Panc1 (cell line): ENCODE measurements at regions not wholly inside any gene's neighbourhood (a gene's known extent, or its start where the extent isn't known, plus 50 kb on each side); places are given as distances from the start of the nearest gene placed in this dataset.

ENCODE experiments used
- SIN3A ChIP-seq: IDR thresholded peaks from 2 replicates; pipeline ENCODE4 v1.6.1; 2012; ENCODE audit warnings: low read depth, mild to moderate bottlenecking, low read length, moderate library complexity, borderline replicate concordance; ENCODE audit not compliant: insufficient read depth
- TCF7L2 ChIP-seq: IDR thresholded peaks from 2 replicates; pipeline ENCODE4 v1.6.1; 2011; ENCODE audit warnings: mild to moderate bottlenecking, low read depth, low read length, inconsistent platforms
- TF ChIP-seq, protein P1 (sequence below): fragments of 450-650 bp; IDR thresholded peaks from 2 replicates; pipeline ENCODE4 v1.5.1; 2017; ENCODE audit warnings: mild to moderate bottlenecking
- TF ChIP-seq, protein P2 (sequence below), 2 experiments: IDR thresholded peaks; 2 replicates each; pipeline ENCODE4 v1.6.1; 2011 to 2012; ENCODE audit warnings: low read depth in 2 of 2, control low read depth in 1 of 2, low read length in 1 of 2, mild to moderate bottlenecking in 1 of 2, moderate library complexity in 1 of 2; ENCODE audit not compliant: insufficient read depth in 1 of 2

DNA sequence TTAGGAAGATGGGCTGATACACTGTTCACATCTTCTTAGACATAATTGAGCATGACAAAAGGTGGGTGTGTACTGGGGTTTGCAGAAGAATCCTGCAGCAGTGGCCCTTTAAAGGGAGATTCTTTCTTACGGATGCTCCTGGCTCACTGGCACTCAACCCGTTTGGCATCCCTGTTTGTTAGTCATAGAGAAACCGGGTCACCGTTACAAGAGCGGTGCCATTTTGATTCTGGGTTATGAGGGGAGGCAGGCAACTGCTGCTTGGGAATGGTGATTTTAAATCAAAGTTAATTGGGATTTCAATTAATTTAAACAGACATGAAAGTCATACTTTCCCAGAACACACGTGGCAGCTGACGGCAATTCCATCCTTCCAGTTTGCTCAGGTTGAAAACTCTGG is 245.8 kb downstream of the AACS start:
- TF ChIP-seq, protein P1, sequence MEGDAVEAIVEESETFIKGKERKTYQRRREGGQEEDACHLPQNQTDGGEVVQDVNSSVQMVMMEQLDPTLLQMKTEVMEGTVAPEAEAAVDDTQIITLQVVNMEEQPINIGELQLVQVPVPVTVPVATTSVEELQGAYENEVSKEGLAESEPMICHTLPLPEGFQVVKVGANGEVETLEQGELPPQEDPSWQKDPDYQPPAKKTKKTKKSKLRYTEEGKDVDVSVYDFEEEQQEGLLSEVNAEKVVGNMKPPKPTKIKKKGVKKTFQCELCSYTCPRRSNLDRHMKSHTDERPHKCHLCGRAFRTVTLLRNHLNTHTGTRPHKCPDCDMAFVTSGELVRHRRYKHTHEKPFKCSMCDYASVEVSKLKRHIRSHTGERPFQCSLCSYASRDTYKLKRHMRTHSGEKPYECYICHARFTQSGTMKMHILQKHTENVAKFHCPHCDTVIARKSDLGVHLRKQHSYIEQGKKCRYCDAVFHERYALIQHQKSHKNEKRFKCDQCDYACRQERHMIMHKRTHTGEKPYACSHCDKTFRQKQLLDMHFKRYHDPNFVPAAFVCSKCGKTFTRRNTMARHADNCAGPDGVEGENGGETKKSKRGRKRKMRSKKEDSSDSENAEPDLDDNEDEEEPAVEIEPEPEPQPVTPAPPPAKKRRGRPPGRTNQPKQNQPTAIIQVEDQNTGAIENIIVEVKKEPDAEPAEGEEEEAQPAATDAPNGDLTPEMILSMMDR = no peak
- TF ChIP-seq SIN3A (no peak), TCF7L2 (no peak)
- TF ChIP-seq, protein P2, sequence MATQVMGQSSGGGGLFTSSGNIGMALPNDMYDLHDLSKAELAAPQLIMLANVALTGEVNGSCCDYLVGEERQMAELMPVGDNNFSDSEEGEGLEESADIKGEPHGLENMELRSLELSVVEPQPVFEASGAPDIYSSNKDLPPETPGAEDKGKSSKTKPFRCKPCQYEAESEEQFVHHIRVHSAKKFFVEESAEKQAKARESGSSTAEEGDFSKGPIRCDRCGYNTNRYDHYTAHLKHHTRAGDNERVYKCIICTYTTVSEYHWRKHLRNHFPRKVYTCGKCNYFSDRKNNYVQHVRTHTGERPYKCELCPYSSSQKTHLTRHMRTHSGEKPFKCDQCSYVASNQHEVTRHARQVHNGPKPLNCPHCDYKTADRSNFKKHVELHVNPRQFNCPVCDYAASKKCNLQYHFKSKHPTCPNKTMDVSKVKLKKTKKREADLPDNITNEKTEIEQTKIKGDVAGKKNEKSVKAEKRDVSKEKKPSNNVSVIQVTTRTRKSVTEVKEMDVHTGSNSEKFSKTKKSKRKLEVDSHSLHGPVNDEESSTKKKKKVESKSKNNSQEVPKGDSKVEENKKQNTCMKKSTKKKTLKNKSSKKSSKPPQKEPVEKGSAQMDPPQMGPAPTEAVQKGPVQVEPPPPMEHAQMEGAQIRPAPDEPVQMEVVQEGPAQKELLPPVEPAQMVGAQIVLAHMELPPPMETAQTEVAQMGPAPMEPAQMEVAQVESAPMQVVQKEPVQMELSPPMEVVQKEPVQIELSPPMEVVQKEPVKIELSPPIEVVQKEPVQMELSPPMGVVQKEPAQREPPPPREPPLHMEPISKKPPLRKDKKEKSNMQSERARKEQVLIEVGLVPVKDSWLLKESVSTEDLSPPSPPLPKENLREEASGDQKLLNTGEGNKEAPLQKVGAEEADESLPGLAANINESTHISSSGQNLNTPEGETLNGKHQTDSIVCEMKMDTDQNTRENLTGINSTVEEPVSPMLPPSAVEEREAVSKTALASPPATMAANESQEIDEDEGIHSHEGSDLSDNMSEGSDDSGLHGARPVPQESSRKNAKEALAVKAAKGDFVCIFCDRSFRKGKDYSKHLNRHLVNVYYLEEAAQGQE (IDR thresholded peaks at IDR 0.05; ENCODE audit: insufficient read depth in 1 of 2, low read depth in 2 of 2, low read length in 1 of 2) = no peak
